BLaER1 (cell line): ENCODE measurements at regions not wholly inside any gene's neighbourhood (a gene's known extent, or its start where the extent isn't known, plus 50 kb on each side); places are given as distances from the start of the nearest gene placed in this dataset.
"Not testable (repeated sequence)": the region's sequence is repeated elsewhere in the genome, so short reads cannot be mapped to it uniquely, and the experiment has no call there.

Source experiments
- H3K27ac ChIP-seq: shearing (Covaris generic); formaldehyde crosslinking; 2 replicates; pipeline ENCODE4 v1.8.1; 2022
- H3K27me3 ChIP-seq: shearing (Covaris generic); formaldehyde crosslinking; 2 replicates; pipeline ENCODE4 v1.8.1; 2022
- H3K36me3 ChIP-seq: shearing (Covaris generic); formaldehyde crosslinking; 2 replicates; pipeline ENCODE4 v1.8.1; 2022
- H3K4me1 ChIP-seq: shearing (Covaris generic); formaldehyde crosslinking; 2 replicates; pipeline ENCODE4 v1.8.1; 2022
- H3K4me2 ChIP-seq: shearing (Covaris generic); formaldehyde crosslinking; 2 replicates; pipeline ENCODE4 v1.8.1; 2022
- H3K4me3 ChIP-seq: shearing (Covaris generic); formaldehyde crosslinking; 2 replicates; pipeline ENCODE4 v1.8.1; 2022
- H3K9ac ChIP-seq: shearing (Covaris generic); formaldehyde crosslinking; 2 replicates; pipeline ENCODE4 v1.8.1; 2022
- H3K9me3 ChIP-seq: shearing (Covaris generic); formaldehyde crosslinking; 2 replicates; pipeline ENCODE4 v1.8.1; 2022
- H4K20me1 ChIP-seq: shearing (Covaris generic); formaldehyde crosslinking; 2 replicates; pipeline ENCODE4 v1.8.1; 2022
- Cebpa-rat ChIP-seq: shearing (Covaris generic); IDR thresholded peaks from 2 replicates; pipeline ENCODE4 v1.8.1; 2022

GRCh38 chr6:66496659-66497058, 789.6 kb upstream of the EYS start:
- Histone ChIP-seq H3K27ac (no peak overlapping the region), H3K9me3 (no peaks in the 10 kb centered on the region), H4K20me1 (no peaks in the 10 kb centered on the region), H3K4me2 (no peak overlapping the region), H3K36me3 (no peaks in the 10 kb centered on the region), H3K27me3 (no peaks in the 10 kb centered on the region), H3K4me1 (no peaks in the 10 kb centered on the region), H3K4me3 (no peak overlapping the region), H3K9ac (no peak overlapping the region)
- TF ChIP-seq Cebpa-rat: no peak

- not testable (repeated sequence) for H3K9me3 ChIP-seq, H3K4me3 ChIP-seq, H3K27ac ChIP-seq, H3K4me2 ChIP-seq, H3K36me3 ChIP-seq, H4K20me1 ChIP-seq, H3K9ac ChIP-seq, H3K4me1 ChIP-seq, H3K27me3 ChIP-seq
These were observed 787.6 kb upstream of the EYS start for GRCh38 chr6:66494643-66495042.

GRCh38 chr6:66489269-66489987, 782.4 kb upstream of the EYS start:
- no peak overlapping the region for H3K4me2 ChIP-seq

GRCh38 chr6:66481216-66481615, 774.2 kb upstream of the EYS start:
- H3K36me3 ChIP-seq: no peaks in the 10 kb centered on the region
- H3K27ac ChIP-seq: no peak overlapping the region
- no peak overlapping the region for H3K4me3 ChIP-seq
- no peaks in the 10 kb centered on the region for H3K9me3 ChIP-seq
- no peaks in the 10 kb centered on the region for H3K27me3 ChIP-seq
- no peaks in the 10 kb centered on the region for H4K20me1 ChIP-seq
- H3K4me1 ChIP-seq: no peaks in the 10 kb centered on the region
- no peak for TF ChIP-seq Cebpa-rat
- no peak overlapping the region for H3K4me2 ChIP-seq
- H3K9ac ChIP-seq: no peak overlapping the region

More at GRCh38 chr6:66489269-66489987, 782.4 kb upstream of the EYS start:
- Histone ChIP-seq H3K9ac (no peak overlapping the region), H4K20me1 (no peaks in the 10 kb centered on the region), H3K4me1 (no peaks in the 10 kb centered on the region), H3K27me3 (no peaks in the 10 kb centered on the region), H3K36me3 (no peaks in the 10 kb centered on the region), H3K4me3 (no peak overlapping the region), H3K27ac (no peak overlapping the region), H3K9me3 (no peaks in the 10 kb centered on the region)
- no peak for TF ChIP-seq Cebpa-rat

- no peak overlapping the region for H3K4me3 ChIP-seq
- no peaks in the 10 kb centered on the region for H3K36me3 ChIP-seq
- no peak for TF ChIP-seq Cebpa-rat
- H4K20me1 ChIP-seq: no peaks in the 10 kb centered on the region
- H3K4me2 ChIP-seq: no peak overlapping the region
- no peaks in the 10 kb centered on the region for H3K27me3 ChIP-seq
- H3K9ac ChIP-seq: no peak overlapping the region
- H3K4me1 ChIP-seq: no peaks in the 10 kb centered on the region
- no peaks in the 10 kb centered on the region for H3K9me3 ChIP-seq
- H3K27ac ChIP-seq: no peak overlapping the region
These were observed 771.7 kb upstream of the EYS start for GRCh38 chr6:66478705-66479104.

- Histone ChIP-seq H4K20me1 (no peaks in the 10 kb centered on the region), H3K9me3 (no peaks in the 10 kb centered on the region), H3K4me2 (no peak overlapping the region), H3K4me3 (no peak overlapping the region), H3K36me3 (no peaks in the 10 kb centered on the region), H3K27ac (no peak overlapping the region), H3K27me3 (no peaks in the 10 kb centered on the region), H3K9ac (no peak overlapping the region), H3K4me1 (no peaks in the 10 kb centered on the region)
- no peak for TF ChIP-seq Cebpa-rat
These were observed 728.3 kb upstream of the EYS start for GRCh38 chr6:66435321-66435720.

- Histone ChIP-seq H3K4me1 (no peaks in the 10 kb centered on the region), H3K27me3 (no peaks in the 10 kb centered on the region), H3K4me2 (no peak overlapping the region)
These were observed 722.2 kb upstream of the EYS start for GRCh38 chr6:66429210-66429609.

GRCh38 chr6:66423047-66423446, 716.0 kb upstream of the EYS start:
- no peaks in the 10 kb centered on the region for H3K27me3 ChIP-seq
- H3K9ac ChIP-seq: no peak overlapping the region
- H3K4me3 ChIP-seq: no peak overlapping the region
- no peaks in the 10 kb centered on the region for H3K9me3 ChIP-seq
- H3K4me2 ChIP-seq: no peak overlapping the region
- no peak for TF ChIP-seq Cebpa-rat
- no peak overlapping the region for H3K27ac ChIP-seq
- H3K4me1 ChIP-seq: no peaks in the 10 kb centered on the region
- H3K36me3 ChIP-seq: no peaks in the 10 kb centered on the region
- no peaks in the 10 kb centered on the region for H4K20me1 ChIP-seq

More at GRCh38 chr6:66429210-66429609, 722.2 kb upstream of the EYS start:
- no peak overlapping the region for H3K4me3 ChIP-seq
- no peak for TF ChIP-seq Cebpa-rat
- no peaks in the 10 kb centered on the region for H4K20me1 ChIP-seq
- H3K9me3 ChIP-seq: no peaks in the 10 kb centered on the region
- no peaks in the 10 kb centered on the region for H3K36me3 ChIP-seq
- H3K27ac ChIP-seq: no peak overlapping the region
- no peak overlapping the region for H3K9ac ChIP-seq

GRCh38 chr6:66421570-66421969, 714.5 kb upstream of the EYS start:
- no peak for TF ChIP-seq Cebpa-rat
- H3K4me1 ChIP-seq: no peaks in the 10 kb centered on the region

GRCh38 chr6:66418906-66419305, 711.9 kb upstream of the EYS start:
- no peaks in the 10 kb centered on the region for H3K27me3 ChIP-seq
- no peak overlapping the region for H3K4me3 ChIP-seq
- TF ChIP-seq Cebpa-rat: no peak
- H3K36me3 ChIP-seq: no peaks in the 10 kb centered on the region
- no peak overlapping the region for H3K4me2 ChIP-seq
- H4K20me1 ChIP-seq: no peaks in the 10 kb centered on the region
- no peaks in the 10 kb centered on the region for H3K4me1 ChIP-seq
- H3K9me3 ChIP-seq: no peaks in the 10 kb centered on the region
- no peak overlapping the region for H3K9ac ChIP-seq
- no peak overlapping the region for H3K27ac ChIP-seq

More at GRCh38 chr6:66421570-66421969, 714.5 kb upstream of the EYS start:
- Histone ChIP-seq H3K9ac (no peak overlapping the region), H3K27me3 (no peaks in the 10 kb centered on the region), H3K9me3 (no peaks in the 10 kb centered on the region), H3K4me3 (no peak overlapping the region), H3K27ac (no peak overlapping the region), H4K20me1 (no peaks in the 10 kb centered on the region), H3K4me2 (no peak overlapping the region), H3K36me3 (no peaks in the 10 kb centered on the region)

GRCh38 chr6:66403966-66404365, 696.9 kb upstream of the EYS start:
- Histone ChIP-seq H3K36me3 (no peaks in the 10 kb centered on the region), H3K4me2 (no peak overlapping the region), H3K9ac (no peak overlapping the region), H3K27ac (no peak overlapping the region), H3K4me1 (no peaks in the 10 kb centered on the region), H4K20me1 (no peaks in the 10 kb centered on the region), H3K4me3 (no peak overlapping the region), H3K27me3 (no peaks in the 10 kb centered on the region), H3K9me3 (no peaks in the 10 kb centered on the region)
- no peak for TF ChIP-seq Cebpa-rat
